Osteocyte (in vitro differentiated cells): ENCODE measurements at regions not wholly inside any gene's neighbourhood (a gene's known extent, or its start where the extent isn't known, plus 50 kb on each side); places are given as distances from the start of the nearest gene placed in this dataset.

Experiments used
- DNase-seq: peaks from one replicate; pipeline ENCODE4 v3.0.0; 2021; ENCODE audit warnings: mixed read lengths; ENCODE audit not compliant: unreplicated experiment; ENCODE audit errors: extremely low spot score
- H3K27ac Mint-ChIP-seq: one replicate; pipeline ENCODE4 v1.8.0; 2021; ENCODE audit warnings: mild to moderate bottlenecking, mixed read lengths; ENCODE audit not compliant: unreplicated experiment
- H3K27me3 Mint-ChIP-seq: one replicate; pipeline ENCODE4 v1.8.0; 2021; ENCODE audit warnings: mixed read lengths; ENCODE audit not compliant: unreplicated experiment
- H3K36me3 Mint-ChIP-seq: one replicate; pipeline ENCODE4 v1.8.0; 2021; ENCODE audit warnings: mixed read lengths; ENCODE audit not compliant: unreplicated experiment
- H3K4me1 Mint-ChIP-seq: one replicate; pipeline ENCODE4 v1.8.0; 2021; ENCODE audit warnings: mixed read lengths; ENCODE audit not compliant: unreplicated experiment
- H3K4me3 Mint-ChIP-seq: one replicate; pipeline ENCODE4 v1.8.0; 2021; ENCODE audit warnings: mild to moderate bottlenecking, moderate library complexity, mixed read lengths; ENCODE audit not compliant: unreplicated experiment
- H3K9me3 Mint-ChIP-seq: one replicate; pipeline ENCODE4 v1.8.0; 2021; ENCODE audit warnings: mixed read lengths; ENCODE audit not compliant: unreplicated experiment
- TF ChIP-seq, protein P1 (sequence below): fragments of 200-600 bp; sonication (generic); IDR thresholded peaks from 2 replicates; pipeline ENCODE4 v1.5.0; 2021; ENCODE audit warnings: antibody characterized with exemption, mild to moderate bottlenecking, moderate library complexity

GRCh38 chr13:86438034-86438433 lies 638.8 kb upstream of the SLITRK6 start:
- no peaks in the 10 kb centered on the region for H3K27me3 Mint-ChIP-seq

DNA sequence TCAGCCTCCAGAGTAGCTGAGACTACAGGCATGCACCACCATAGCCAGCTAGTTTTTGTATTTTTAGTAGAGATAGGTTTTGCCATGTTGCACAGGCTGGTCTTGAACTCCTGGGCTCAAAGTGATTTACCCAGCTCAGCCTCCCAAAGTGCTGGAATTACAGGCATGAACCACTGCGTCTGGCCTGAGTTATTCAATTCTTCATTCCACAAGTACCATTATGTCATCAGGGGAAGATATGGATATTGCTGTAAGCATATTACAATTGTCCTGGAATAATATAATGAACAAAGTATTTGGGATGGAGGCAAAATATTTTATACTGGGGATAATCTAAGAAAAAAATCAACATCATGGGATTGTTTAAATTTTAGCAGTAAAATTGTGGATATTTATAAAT lies 646.0 kb upstream of the SLITRK6 start:
- H3K4me3 Mint-ChIP-seq: no peak overlapping the region
- peak overlapping the region; percentile 82 for H3K27ac Mint-ChIP-seq
- H3K36me3 Mint-ChIP-seq: no peaks in the 10 kb centered on the region
- no peaks in the 10 kb centered on the region for H3K9me3 Mint-ChIP-seq
- TF ChIP-seq, protein P1, sequence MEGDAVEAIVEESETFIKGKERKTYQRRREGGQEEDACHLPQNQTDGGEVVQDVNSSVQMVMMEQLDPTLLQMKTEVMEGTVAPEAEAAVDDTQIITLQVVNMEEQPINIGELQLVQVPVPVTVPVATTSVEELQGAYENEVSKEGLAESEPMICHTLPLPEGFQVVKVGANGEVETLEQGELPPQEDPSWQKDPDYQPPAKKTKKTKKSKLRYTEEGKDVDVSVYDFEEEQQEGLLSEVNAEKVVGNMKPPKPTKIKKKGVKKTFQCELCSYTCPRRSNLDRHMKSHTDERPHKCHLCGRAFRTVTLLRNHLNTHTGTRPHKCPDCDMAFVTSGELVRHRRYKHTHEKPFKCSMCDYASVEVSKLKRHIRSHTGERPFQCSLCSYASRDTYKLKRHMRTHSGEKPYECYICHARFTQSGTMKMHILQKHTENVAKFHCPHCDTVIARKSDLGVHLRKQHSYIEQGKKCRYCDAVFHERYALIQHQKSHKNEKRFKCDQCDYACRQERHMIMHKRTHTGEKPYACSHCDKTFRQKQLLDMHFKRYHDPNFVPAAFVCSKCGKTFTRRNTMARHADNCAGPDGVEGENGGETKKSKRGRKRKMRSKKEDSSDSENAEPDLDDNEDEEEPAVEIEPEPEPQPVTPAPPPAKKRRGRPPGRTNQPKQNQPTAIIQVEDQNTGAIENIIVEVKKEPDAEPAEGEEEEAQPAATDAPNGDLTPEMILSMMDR: no peak
- H3K27me3 Mint-ChIP-seq: no peaks in the 10 kb centered on the region
- H3K4me1 Mint-ChIP-seq: peaks cover 27% of the 10 kb centered on the region
- no peak for DNase-seq

More at GRCh38 chr13:86438034-86438433, 638.8 kb upstream of the SLITRK6 start:
- Mint-ChIP-seq H3K9me3 (no peaks in the 10 kb centered on the region), H3K4me1 (peaks cover 11% of the 10 kb centered on the region), H3K36me3 (no peaks in the 10 kb centered on the region), H3K27ac (no peak overlapping the region), H3K4me3 (no peak overlapping the region)
- TF ChIP-seq, protein P1: no peak
- DNase-seq: no peak

GRCh38 chr13:86445672-86446071 lies 646.5 kb upstream of the SLITRK6 start:
- Mint-ChIP-seq H3K4me3 (peak overlapping the region; percentile 30), H3K4me1 (peaks cover 27% of the 10 kb centered on the region), H3K36me3 (no peaks in the 10 kb centered on the region), H3K27me3 (no peaks in the 10 kb centered on the region), H3K27ac (peak overlapping the region; percentile 82), H3K9me3 (no peaks in the 10 kb centered on the region)
- DNase-seq: no peak
- TF ChIP-seq, protein P1: no peak

DNA sequence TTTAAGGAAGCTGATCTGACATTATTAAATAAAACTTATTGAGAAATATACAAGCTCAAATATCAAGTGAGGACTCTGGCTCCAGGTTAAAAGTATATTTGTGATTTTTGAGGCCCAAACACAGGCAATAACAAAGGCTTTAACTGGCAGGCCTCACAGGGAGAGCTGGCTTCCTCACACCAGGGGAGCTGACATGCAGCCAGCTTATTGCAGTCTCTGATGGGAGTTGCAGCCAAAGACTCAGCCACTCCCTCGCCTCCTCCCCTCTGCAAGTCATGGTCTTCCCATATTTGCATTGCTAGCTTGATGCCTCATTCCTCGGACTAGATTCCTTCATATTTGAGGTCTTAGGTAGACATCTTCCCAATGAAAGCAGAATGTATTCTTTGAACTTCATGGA lies 647.1 kb upstream of the SLITRK6 start:
- H3K27ac Mint-ChIP-seq: peak overlapping the region; percentile 82

DNA sequence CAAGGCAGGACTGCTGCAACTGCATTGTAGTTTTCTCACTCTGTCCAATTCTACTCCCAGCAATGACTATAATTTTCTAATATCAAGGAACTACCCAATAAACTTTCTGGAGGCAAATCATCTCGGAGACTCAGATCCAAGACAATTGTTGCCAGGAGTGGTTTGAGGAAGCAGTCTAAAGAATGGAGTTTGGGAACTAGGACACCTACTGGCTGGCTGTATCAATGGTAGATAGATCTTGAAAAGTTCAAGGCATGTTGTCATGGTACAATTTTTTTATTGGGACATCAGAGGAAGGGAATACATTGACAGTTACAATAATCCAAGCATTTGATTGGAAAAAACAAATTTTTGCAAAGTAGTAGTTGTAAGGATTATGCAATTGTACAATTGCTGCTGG lies 648.3 kb upstream of the SLITRK6 start:
- TF ChIP-seq, protein P1: no peak
- no peak for DNase-seq
- H3K27ac Mint-ChIP-seq: no peak overlapping the region
- H3K4me1 Mint-ChIP-seq: peaks cover 27% of the 10 kb centered on the region
- H3K36me3 Mint-ChIP-seq: no peaks in the 10 kb centered on the region
- no peaks in the 10 kb centered on the region for H3K27me3 Mint-ChIP-seq
- no peak overlapping the region for H3K4me3 Mint-ChIP-seq
- no peaks in the 10 kb centered on the region for H3K9me3 Mint-ChIP-seq

More for the DNA sequence above, 647.1 kb upstream of the SLITRK6 start:
- TF ChIP-seq, protein P1: no peak
- H3K36me3 Mint-ChIP-seq: no peaks in the 10 kb centered on the region
- H3K4me3 Mint-ChIP-seq: peak overlapping the region; percentile 14
- H3K27me3 Mint-ChIP-seq: no peaks in the 10 kb centered on the region
- H3K9me3 Mint-ChIP-seq: no peaks in the 10 kb centered on the region
- no peak for DNase-seq
- H3K4me1 Mint-ChIP-seq: peaks cover 27% of the 10 kb centered on the region
